ENCODE measurements at regions not wholly inside any gene's neighbourhood (a gene's known extent, or its start where the extent isn't known, plus 50 kb on each side); places are given as distances from the start of the nearest gene placed in this dataset.
"Not testable (repeated sequence)": the region's sequence is repeated elsewhere in the genome, so short reads cannot be mapped to it uniquely, and the experiment has no call there.

GRCh38 chr7:49614974-49615373 is 158.5 kb upstream of the VWC2 start:
- not testable (repeated sequence) for TF ChIP-seq CTCF (conservative IDR thresholded peaks at IDR 0.05; ENCODE audit: low read depth, low read length); POLR2A (IDR thresholded peaks at IDR 0.05; ENCODE audit: low read depth, low read length); RFX5 (IDR thresholded peaks at IDR 0.05; ENCODE audit: low read depth, low read length); CEBPB (IDR thresholded peaks at IDR 0.05; ENCODE audit: low read depth, low read length); MXI1 (IDR thresholded peaks at IDR 0.05; ENCODE audit: borderline replicate concordance, low read depth, low read length); SMC3 (IDR thresholded peaks at IDR 0.05; ENCODE audit: low read depth, low read length); NFE2L2 (IDR thresholded peaks at IDR 0.05; ENCODE audit: low read depth, low read length); MAZ (IDR thresholded peaks at IDR 0.05; ENCODE audit: borderline replicate concordance, low read depth, low read length); RAD21 (IDR thresholded peaks at IDR 0.05; ENCODE audit: low read length); MAFK (IDR thresholded peaks at IDR 0.05; ENCODE audit: low read depth, low read length); USF2 (IDR thresholded peaks at IDR 0.05; ENCODE audit: low read depth, low read length)

Measured in IMR-90 (cell line).